Glomerular visceral epithelial cell (primary cell): ENCODE measurements at regions not wholly inside any gene's neighbourhood (a gene's known extent, or its start where the extent isn't known, plus 50 kb on each side); places are given as distances from the start of the nearest gene placed in this dataset.

ENCODE experiments used
- DNase-seq: peaks from one replicate; pipeline ENCODE4 v3.0.0-alpha.2; 2016; ENCODE audit errors: extremely low spot score

DNA sequence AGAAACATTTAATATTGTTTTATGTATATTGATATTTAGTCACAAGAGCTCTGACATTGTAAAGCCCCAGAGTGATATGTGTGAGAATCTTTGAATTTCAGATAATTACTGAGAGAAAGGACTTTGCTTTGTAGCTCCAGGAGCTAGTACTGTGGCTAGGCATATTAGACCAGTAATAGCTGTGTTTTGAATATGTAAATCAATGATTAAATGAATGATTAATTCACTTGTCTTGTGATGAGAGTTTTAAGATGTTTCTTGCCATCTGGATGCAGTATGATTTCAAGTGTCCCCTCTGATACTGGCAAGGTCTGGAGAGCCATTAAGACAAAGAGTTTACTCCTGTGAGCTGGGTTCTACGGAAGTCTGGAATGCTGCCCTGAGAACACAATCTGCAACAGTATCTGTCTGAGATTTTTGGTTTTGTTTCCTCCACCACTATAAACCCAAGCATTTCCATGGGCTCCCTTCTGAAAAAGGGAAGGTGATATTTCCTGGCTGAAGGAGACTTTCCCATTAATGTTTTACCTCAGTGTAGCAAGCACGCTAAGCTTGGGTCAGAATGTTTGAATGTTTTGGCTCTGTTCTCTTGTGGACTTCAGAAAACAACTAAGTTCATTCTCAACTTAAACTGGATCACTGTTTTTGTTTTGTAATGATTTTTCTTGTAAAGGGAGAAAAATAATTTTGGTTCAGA is 61.3 kb upstream of the BICC1 start:
- peak; percentile 34 for DNase-seq

GRCh38 chr10:58453105-58453504 is 59.6 kb upstream of the BICC1 start:
- DNase-seq: no peak

DNA sequence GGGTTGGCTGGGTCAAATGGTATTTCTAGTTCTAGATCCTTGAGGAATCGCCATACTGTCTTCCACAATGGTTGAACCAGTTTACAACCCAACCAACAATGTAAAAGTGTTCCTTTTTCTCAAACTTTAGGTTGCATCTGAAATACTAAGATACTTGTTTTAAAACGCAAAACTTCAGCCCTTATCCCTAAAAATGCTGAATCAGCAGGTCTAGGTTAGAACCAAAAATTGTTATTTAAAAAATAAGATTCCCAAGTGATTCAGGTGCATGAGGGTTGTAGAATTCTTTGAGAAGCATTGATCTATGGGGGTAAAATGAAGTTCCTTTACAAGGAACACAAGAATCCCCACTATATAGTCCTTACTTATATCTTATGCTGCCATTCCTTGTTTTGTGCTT is 56.5 kb upstream of the BICC1 start:
- no peak for DNase-seq

- DNase-seq: no peak
These were observed 54.7 kb upstream of the BICC1 start for GRCh38 chr10:58457761-58458616.

- no peak for DNase-seq
These were observed 53.6 kb upstream of the BICC1 start for GRCh38 chr10:58459069-58459468.

DNA sequence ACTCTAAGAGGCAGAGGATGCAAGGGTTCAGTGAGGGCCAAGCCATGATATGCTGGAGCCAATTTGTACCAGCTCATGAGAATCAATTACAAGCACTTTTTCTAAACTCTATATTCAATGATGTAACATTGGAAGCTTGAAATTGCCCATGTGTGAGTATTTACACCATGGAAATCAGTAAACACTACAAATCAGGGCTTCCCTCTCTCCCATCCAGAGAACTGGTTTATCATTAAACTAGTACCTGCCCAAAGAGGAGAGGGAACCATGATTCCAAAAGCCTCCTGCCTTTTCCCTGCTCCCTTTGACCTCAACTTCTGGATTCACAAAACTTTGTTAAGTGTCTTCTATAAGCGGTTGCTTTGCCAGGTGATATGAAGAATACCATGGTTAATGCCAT is 52.5 kb upstream of the BICC1 start:
- DNase-seq: no peak

- no peak for DNase-seq
These were observed 49.7 kb upstream of the BICC1 start for GRCh38 chr10:58462863-58463507.
